A673 (cell line): ENCODE measurements at regions not wholly inside any gene's neighbourhood (a gene's known extent, or its start where the extent isn't known, plus 50 kb on each side); places are given as distances from the start of the nearest gene placed in this dataset.

Experiments used
- BruUV-seq: library from RNA; stranded (reverse); fragments of 400-500 nt; replicated peaks from 2 replicates; lab custom pipeline; 2021; lab: Mats Ljungman, UMichigan
- CTCF ChIA-PET: fragments of 300-600 bp; sonication (Branson Sonifier 250); formaldehyde crosslinking; loops from one replicate; lab custom pipeline; 2022; ENCODE audit warnings: antibody characterized with exemption; lab: Charles Lee
- POLR2A ChIA-PET: fragments of 300-600 bp; sonication (Branson Sonifier 250); formaldehyde crosslinking; loops from one replicate; lab custom pipeline; 2022; ENCODE audit warnings: antibody characterized with exemption; ENCODE audit not compliant: low non-redundant PET; lab: Charles Lee
- DNase-seq: peaks from one replicate; pipeline ENCODE4 v3.0.0-alpha.2; 2015; ENCODE audit warnings: low spot score
- H3K27ac ChIP-seq: fragments of 200-600 bp; sonication (generic); 2 replicates; pipeline ENCODE4 v1.5.1; 2016; ENCODE audit warnings: mixed run types, low read depth, mild to moderate bottlenecking, mixed read lengths, antibody characterized with exemption, low read length; ENCODE audit not compliant: poor library complexity, severe bottlenecking
- H3K27me3 ChIP-seq: fragments of 200-600 bp; sonication (generic); replicated peaks from 2 replicates; pipeline ENCODE4 v1.6.1; 2017; ENCODE audit warnings: mixed run types, low read depth, mild to moderate bottlenecking, mixed read lengths, antibody characterized with exemption, low read length; ENCODE audit not compliant: insufficient read depth, poor library complexity
- H3K36me3 ChIP-seq: fragments of 200-600 bp; sonication (generic); 2 replicates; pipeline ENCODE4 v1.6.1; 2016; ENCODE audit warnings: mixed run types, mild to moderate bottlenecking, mixed read lengths, antibody characterized with exemption, low read length; ENCODE audit not compliant: insufficient read depth, poor library complexity, severe bottlenecking
- H3K4me1 ChIP-seq: fragments of 200-600 bp; sonication (generic); 2 replicates; pipeline ENCODE4 v1.6.1; 2017; ENCODE audit warnings: mixed run types, mild to moderate bottlenecking, mixed read lengths, antibody characterized with exemption, low read length; ENCODE audit not compliant: insufficient read depth, poor library complexity, severe bottlenecking
- H3K4me3 ChIP-seq: fragments of 200-600 bp; sonication (generic); 2 replicates; pipeline ENCODE4 v1.5.1; 2016; ENCODE audit warnings: low read depth, mixed run types, mild to moderate bottlenecking, mixed read lengths, low read length; ENCODE audit not compliant: poor library complexity, severe bottlenecking
- H3K9me3 ChIP-seq: fragments of 200-600 bp; sonication (generic); 2 replicates; pipeline ENCODE4 v1.6.1; 2016; ENCODE audit warnings: mixed run types, low read depth, mild to moderate bottlenecking, mixed read lengths, antibody characterized with exemption, low read length; ENCODE audit not compliant: poor library complexity, severe bottlenecking
- CTCF ChIP-seq: fragments of 300-800, 200-600 bp; sonication (generic); conservative IDR thresholded peaks from 2 replicates; pipeline ENCODE4 v1.5.1; 2017; ENCODE audit warnings: low read depth, mild to moderate bottlenecking, antibody characterized with exemption, low read length, moderate library complexity, mixed read lengths
- EZH2 ChIP-seq: fragments of 200-600 bp; sonication (generic); IDR thresholded peaks from 2 replicates; pipeline ENCODE4 v1.6.1; 2017; ENCODE audit warnings: borderline replicate concordance, low read depth, mild to moderate bottlenecking, mixed read lengths, antibody characterized with exemption, low read length; ENCODE audit not compliant: poor library complexity, severe bottlenecking
- intact Hi-C: fragments of 100-400 bp; cut with micrococcal nuclease; formaldehyde crosslinking; loops from one replicate; pipeline ENCODE4 v1.10.0; 2022; ENCODE audit not compliant: unreplicated experiment

- BruUV-seq: no TSS peak
- Histone ChIP-seq H3K4me1 (no peaks in the 10 kb centered on the region), H3K27ac (no peak overlapping the region), H3K4me3 (no peak overlapping the region), H3K27me3 (no peaks in the 10 kb centered on the region), H3K36me3 (no peaks in the 10 kb centered on the region), H3K9me3 (no peaks in the 10 kb centered on the region)
- intact Hi-C loops: no loop called here
- TF ChIP-seq EZH2 (no peak), CTCF (no peak)
- CTCF ChIA-PET: no interaction called here
- POLR2A ChIA-PET: no interaction called here
- DNase-seq: no peak
Observed at GRCh38 chr10:8430321-8430720, 375.8 kb downstream of the GATA3 start.

- intact Hi-C loops: no loop called here
- no peak for DNase-seq
- no peaks in the 10 kb centered on the region for H3K9me3 ChIP-seq
- POLR2A ChIA-PET: interaction anchor here (0.6 kb wide), 2 partner anchors 444 to 493 kb away, joined by 3 to 5 read pairs; no protein-coding TSS in a partner anchor
- H3K4me3 ChIP-seq: no peak overlapping the region
- BruUV-seq: no TSS peak
- H3K36me3 ChIP-seq: no peaks in the 10 kb centered on the region
- no peak overlapping the region for H3K27ac ChIP-seq
- TF ChIP-seq CTCF (no peak), EZH2 (no peak)
- no peaks in the 10 kb centered on the region for H3K4me1 ChIP-seq
- H3K27me3 ChIP-seq: no peaks in the 10 kb centered on the region
- CTCF ChIA-PET: no interaction called here
Observed at GRCh38 chr10:8431511-8431910, 377.0 kb downstream of the GATA3 start.

GRCh38 chr10:8435186-8436055 lies 380.9 kb downstream of the GATA3 start:
- no TSS peak for BruUV-seq
- TF ChIP-seq CTCF: no peak
- no peak for TF ChIP-seq EZH2
- DNase-seq: no peak
- H3K27me3 ChIP-seq: no peaks in the 10 kb centered on the region
- intact Hi-C loops: no loop called here
- no peaks in the 10 kb centered on the region for H3K9me3 ChIP-seq
- no peaks in the 10 kb centered on the region for H3K36me3 ChIP-seq
- H3K27ac ChIP-seq: no peak overlapping the region
- H3K4me3 ChIP-seq: no peak overlapping the region
- ChIA-PET CTCF (interaction anchor here (0.6 kb wide), 1 partner anchor 414 kb away, joined by 3 read pairs; no protein-coding TSS in a partner anchor), POLR2A (no interaction called here)
- no peaks in the 10 kb centered on the region for H3K4me1 ChIP-seq
